ENCODE measurements at regions not wholly inside any gene's neighbourhood (a gene's known extent, or its start where the extent isn't known, plus 50 kb on each side); places are given as distances from the start of the nearest gene placed in this dataset.

GRCh38 chr9:129359916-129360536, 182.0 kb upstream of the IER5L start:
- H3K9me3 ChIP-seq = peaks cover 0 to 12% (median 8%) of the 10 kb centered on the region in 12 donors
- no peaks in the 10 kb centered on the region for H3K4me1 ChIP-seq
- TF ChIP-seq POLR2A (IDR thresholded peaks at IDR 0.05) (no peak), CTCF (IDR thresholded peaks at IDR 0.05) (no peak)
- H3K36me3 ChIP-seq = no peaks in the 10 kb centered on the region
- intact Hi-C loops (cut with DNase I) = no loop called here
- no peak overlapping the region for H3K27ac ChIP-seq
- WGBS, 4 donors = 72 to 89% (median 73%) methylated on average over 11 to 12 of the region's 12 CpGs
- H3K4me3 ChIP-seq = no peak overlapping the region
- no peaks in the 10 kb centered on the region for H3K27me3 ChIP-seq
- ATAC-seq = no peak
- DNase-seq = peak in 1 of 5 donors; percentile 27

GRCh38 chr9:129359162-129359811, 181.2 kb upstream of the IER5L start:
- ATAC-seq (no peak), DNase-seq (peak in 1 of 5 donors; percentile 28)
- Histone ChIP-seq H3K36me3 (no peaks in the 10 kb centered on the region), H3K4me3 (no peak overlapping the region), H3K9me3 (peaks cover 0 to 13% (median 8%) of the 10 kb centered on the region in 12 donors), H3K27me3 (no peaks in the 10 kb centered on the region), H3K27ac (no peak overlapping the region), H3K4me1 (no peaks in the 10 kb centered on the region)
- WGBS, 4 donors = 87 to 94% (median 88%) methylated on average over 15 of the region's 15 CpGs
- TF ChIP-seq CTCF (IDR thresholded peaks at IDR 0.05) (no peak), POLR2A (IDR thresholded peaks at IDR 0.05) (no peak)
- intact Hi-C loops (cut with DNase I) = no loop called here

GRCh38 chr9:129358621-129359154, 180.6 kb upstream of the IER5L start:
- DNase-seq (peak in 1 of 5 donors; percentile 51), ATAC-seq (no peak)
- H3K9me3 ChIP-seq = peaks cover 0 to 13% (median 8%) of the 10 kb centered on the region in 12 donors
- intact Hi-C loops (cut with DNase I) = no loop called here
- no peak for TF ChIP-seq CTCF (IDR thresholded peaks at IDR 0.05)
- TF ChIP-seq POLR2A (IDR thresholded peaks at IDR 0.05) = no peak
- WGBS, 4 donors = 74 to 77% (median 76%) methylated on average over 12 of the region's 12 CpGs
- no peaks in the 10 kb centered on the region for H3K36me3 ChIP-seq
- H3K27me3 ChIP-seq = no peaks in the 10 kb centered on the region
- H3K27ac ChIP-seq = no peak overlapping the region
- no peak overlapping the region for H3K4me3 ChIP-seq
- peaks cover 0 to 4% (median 0%) of the 10 kb centered on the region in 12 donors for H3K4me1 ChIP-seq

- ATAC-seq (no peak), DNase-seq (peak in 1 of 5 donors; percentile 49)
- no peaks in the 10 kb centered on the region for H3K36me3 ChIP-seq
- H3K4me3 ChIP-seq = no peak overlapping the region
- H3K9me3 ChIP-seq = peaks cover 0 to 13% (median 8%) of the 10 kb centered on the region in 12 donors
- no peaks in the 10 kb centered on the region for H3K27me3 ChIP-seq
- TF ChIP-seq POLR2A (IDR thresholded peaks at IDR 0.05) (no peak), CTCF (IDR thresholded peaks at IDR 0.05) (no peak)
- peaks cover 0 to 11% (median 4%) of the 10 kb centered on the region in 12 donors for H3K4me1 ChIP-seq
- WGBS, 4 donors = 69 to 82% (median 77%) methylated on average over 5 to 6 of the region's 6 CpGs
- H3K27ac ChIP-seq = no peak overlapping the region
- intact Hi-C loops (cut with DNase I) = no loop called here
These were observed 179.7 kb upstream of the IER5L start for GRCh38 chr9:129357773-129358245.

Data from heart left ventricle (tissue), 16 donors.